Activated CD8-positive, alpha-beta T cell treated with anti-CD3 and anti-CD28 coated beads for 36 hours (primary cell): ENCODE measurements at regions not wholly inside any gene's neighbourhood (a gene's known extent, or its start where the extent isn't known, plus 50 kb on each side); places are given as distances from the start of the nearest gene placed in this dataset.

Experiments used
- ATAC-seq: fragments of 200-7000 bp; cut with Tn5 transposase; one replicate; pipeline ENCODE4 v1.10.0; 2021; ENCODE audit warnings: mild to moderate bottlenecking, moderate library complexity
- CTCF ChIA-PET: fragments of 350-600 bp; sonication (Branson Sonifier 250); formaldehyde crosslinking; loops from one replicate; lab custom pipeline; 2021; ENCODE audit warnings: antibody characterized with exemption; lab: Charles Lee
- POLR2A ChIA-PET: fragments of 350-600 bp; sonication (Branson Sonifier 250); formaldehyde crosslinking; loops from one replicate; lab custom pipeline; 2021; ENCODE audit warnings: antibody characterized with exemption; lab: Charles Lee
- DNase-seq: peaks from one replicate; pipeline ENCODE4 v3.0.0-alpha.2; 2020
- H3K27ac Mint-ChIP-seq: one replicate; pipeline ENCODE4 v1.8.0; 2021; ENCODE audit warnings: mild to moderate bottlenecking, mixed read lengths
- H3K27me3 Mint-ChIP-seq: one replicate; pipeline ENCODE4 v1.8.0; 2021; ENCODE audit warnings: mixed read lengths
- H3K36me3 Mint-ChIP-seq: one replicate; pipeline ENCODE4 v1.8.0; 2021; ENCODE audit warnings: low read depth, mixed read lengths
- H3K4me1 Mint-ChIP-seq: one replicate; pipeline ENCODE4 v1.8.0; 2021; ENCODE audit warnings: low read depth, mixed read lengths
- H3K4me3 Mint-ChIP-seq: one replicate; pipeline ENCODE4 v1.8.0; 2021; ENCODE audit warnings: mild to moderate bottlenecking, moderate library complexity, mixed read lengths
- H3K9me3 Mint-ChIP-seq: one replicate; pipeline ENCODE4 v1.8.0; 2021; ENCODE audit warnings: mixed read lengths
- CTCF ChIP-seq: fragments of 200-600 bp; IDR thresholded peaks from one replicate; pipeline ENCODE4 v1.8.0; 2022; ENCODE audit warnings: antibody characterized with exemption, mild to moderate bottlenecking
- intact Hi-C: fragments of 100-400 bp; cut with micrococcal nuclease; formaldehyde crosslinking; loops from one replicate; pipeline ENCODE4 v1.10.0; 2022

GRCh38 chr21:28714777-28715464 is 277.8 kb downstream of the LTN1 start:
- ATAC-seq (no peak), DNase-seq (no peak)
- peaks cover 1% of the 10 kb centered on the region for H3K9me3 Mint-ChIP-seq
- ChIA-PET CTCF (no interaction called here), POLR2A (no interaction called here)
- TF ChIP-seq CTCF, result no peak
- intact Hi-C loops, result no loop called here
- H3K36me3 Mint-ChIP-seq, result no peaks in the 10 kb centered on the region
- H3K4me3 Mint-ChIP-seq, result no peak overlapping the region
- no peak overlapping the region for H3K27ac Mint-ChIP-seq
- H3K4me1 Mint-ChIP-seq, result no peaks in the 10 kb centered on the region
- no peaks in the 10 kb centered on the region for H3K27me3 Mint-ChIP-seq

- Mint-ChIP-seq H3K27ac (no peak overlapping the region), H3K27me3 (no peaks in the 10 kb centered on the region), H3K36me3 (no peaks in the 10 kb centered on the region), H3K4me1 (no peaks in the 10 kb centered on the region), H3K9me3 (peaks cover 1% of the 10 kb centered on the region), H3K4me3 (no peak overlapping the region)
- DNase-seq (no peak), ATAC-seq (no peak)
- intact Hi-C loops, result no loop called here
- POLR2A ChIA-PET, result interaction anchor here (0.6 kb wide), 1 partner anchor 221 kb away, joined by 3 read pairs; no protein-coding TSS in a partner anchor
- no peak for TF ChIP-seq CTCF
- CTCF ChIA-PET, result no interaction called here
Observed at GRCh38 chr21:28712411-28712810, 280.3 kb downstream of the LTN1 start.

- no peak for TF ChIP-seq CTCF
- peaks cover 16% of the 10 kb centered on the region for H3K9me3 Mint-ChIP-seq
- no peaks in the 10 kb centered on the region for H3K4me1 Mint-ChIP-seq
- H3K27me3 Mint-ChIP-seq, result no peaks in the 10 kb centered on the region
- peaks cover 11% of the 10 kb centered on the region for H3K36me3 Mint-ChIP-seq
- intact Hi-C loops, result no loop called here
- ChIA-PET CTCF (interaction anchor here (1.9 kb wide), 1 partner anchor 40 kb away, joined by 6 read pairs; no protein-coding TSS in a partner anchor), POLR2A (no interaction called here)
- no peak for DNase-seq
- no peak overlapping the region for H3K27ac Mint-ChIP-seq
- ATAC-seq, result no peak
- no peak overlapping the region for H3K4me3 Mint-ChIP-seq
Observed at GRCh38 chr21:28705616-28706015, 287.1 kb downstream of the LTN1 start.

- H3K27me3 Mint-ChIP-seq, result no peaks in the 10 kb centered on the region
- peaks cover 11% of the 10 kb centered on the region for H3K36me3 Mint-ChIP-seq
- CTCF ChIA-PET, result interaction anchor here (1.0 to 1.9 kb wide), 2 partner anchors 40 to 41 kb away, joined by 5 to 6 read pairs; no protein-coding TSS in a partner anchor
- TF ChIP-seq CTCF, result no peak
- DNase-seq, result no peak
- H3K4me3 Mint-ChIP-seq, result no peak overlapping the region
- no peak overlapping the region for H3K27ac Mint-ChIP-seq
- intact Hi-C loops, result no loop called here
- no peaks in the 10 kb centered on the region for H3K4me1 Mint-ChIP-seq
- H3K9me3 Mint-ChIP-seq, result peaks cover 15% of the 10 kb centered on the region
- POLR2A ChIA-PET, result no interaction called here
- ATAC-seq, result no peak
Observed at GRCh38 chr21:28704746-28705145, 287.9 kb downstream of the LTN1 start.

- H3K36me3 Mint-ChIP-seq, result peaks cover 11% of the 10 kb centered on the region
- ChIA-PET CTCF (interaction anchor here (1.0 kb wide), 1 partner anchor 42 kb away, joined by 5 read pairs; no protein-coding TSS in a partner anchor), POLR2A (no interaction called here)
- H3K4me3 Mint-ChIP-seq, result no peak overlapping the region
- no peak for TF ChIP-seq CTCF
- no peak overlapping the region for H3K27ac Mint-ChIP-seq
- ATAC-seq (no peak), DNase-seq (no peak)
- intact Hi-C loops, result no loop called here
- H3K9me3 Mint-ChIP-seq, result peaks cover 15% of the 10 kb centered on the region
- H3K27me3 Mint-ChIP-seq, result no peaks in the 10 kb centered on the region
- no peaks in the 10 kb centered on the region for H3K4me1 Mint-ChIP-seq
Observed at GRCh38 chr21:28703861-28704260, 288.8 kb downstream of the LTN1 start.
